Activated T-cell treated with anti-CD3 and anti-CD28 coated beads for 1 hour (primary cell): ENCODE measurements at regions not wholly inside any gene's neighbourhood (a gene's known extent, or its start where the extent isn't known, plus 50 kb on each side); places are given as distances from the start of the nearest gene placed in this dataset.
"Not testable (repeated sequence)": the region's sequence is repeated elsewhere in the genome, so short reads cannot be mapped to it uniquely, and the experiment has no call there.

Source experiments
- DNase-seq: peaks from one replicate; pipeline ENCODE4 v3.0.0-alpha.2; 2020; ENCODE audit warnings: low read depth

GRCh38 chr1:58934706-58935105 lies 150.9 kb upstream of the JUN start:
- no peak for DNase-seq

- no peak for DNase-seq
Observed at GRCh38 chr1:58936973-58937372, 153.1 kb upstream of the JUN start.

- DNase-seq = no peak
Observed at GRCh38 chr1:58939146-58939545, 155.3 kb upstream of the JUN start.

- DNase-seq = no peak
Observed at GRCh38 chr1:58939666-58940370, 156.0 kb upstream of the JUN start.

- no peak for DNase-seq
Observed at GRCh38 chr1:58941471-58942289, 157.8 kb upstream of the JUN start.

- DNase-seq = no peak
Observed at GRCh38 chr1:58942759-58943191, 158.9 kb upstream of the JUN start.

- no peak for DNase-seq
Observed at GRCh38 chr1:58943776-58944175, 159.9 kb upstream of the JUN start.

- no peak for DNase-seq
Observed at GRCh38 chr1:58944439-58944838, 160.6 kb upstream of the JUN start.

- DNase-seq = no peak
Observed at GRCh38 chr1:58946390-58946789, 162.5 kb upstream of the JUN start.

GRCh38 chr1:58948671-58949070 lies 164.8 kb upstream of the JUN start:
- no peak for DNase-seq

- DNase-seq = no peak
Observed at GRCh38 chr1:58949551-58950220, 165.8 kb upstream of the JUN start.

GRCh38 chr1:58950897-58951296 lies 167.1 kb upstream of the JUN start:
- no peak for DNase-seq

- DNase-seq = not testable (repeated sequence)
Observed at GRCh38 chr1:58953951-58954350, 170.1 kb upstream of the JUN start.

GRCh38 chr1:58963287-58963686 lies 179.4 kb upstream of the JUN start:
- not testable (repeated sequence) for DNase-seq

- DNase-seq = no peak
Observed at GRCh38 chr1:58964428-58964827, 180.6 kb upstream of the JUN start.

- DNase-seq = no peak
Observed at GRCh38 chr1:58964880-58965279, 181.0 kb upstream of the JUN start.

GRCh38 chr1:58966103-58966916 lies 182.5 kb upstream of the JUN start:
- DNase-seq = no peak

GRCh38 chr1:58966917-58967740 lies 183.3 kb upstream of the JUN start:
- DNase-seq = no peak

- no peak for DNase-seq
Observed at GRCh38 chr1:58968360-58968952, 184.6 kb upstream of the JUN start.

GRCh38 chr1:58969176-58969575 lies 185.3 kb upstream of the JUN start:
- not testable (repeated sequence) for DNase-seq
